KMS-11 (cell line): ENCODE measurements at regions not wholly inside any gene's neighbourhood (a gene's known extent, or its start where the extent isn't known, plus 50 kb on each side); places are given as distances from the start of the nearest gene placed in this dataset.

ENCODE experiments used
- H2AFZ ChIP-seq: fragments of 200-600 bp; sonication (generic); 2 replicates; pipeline ENCODE4 v1.6.1; 2016; ENCODE audit warnings: antibody characterized with exemption, mixed run types, low read depth
- H3K27ac ChIP-seq: fragments of 200-600 bp; sonication (generic); 2 replicates; pipeline ENCODE4 v1.6.1; 2016; ENCODE audit warnings: mild to moderate bottlenecking, mixed run types
- H3K27me3 ChIP-seq: fragments of 200-600 bp; sonication (generic); 2 replicates; pipeline ENCODE4 v1.6.1; 2017; ENCODE audit warnings: mild to moderate bottlenecking, low read depth, mixed run types, moderate library complexity; ENCODE audit not compliant: insufficient read depth
- H3K36me3 ChIP-seq: fragments of 200-600 bp; sonication (generic); 2 replicates; pipeline ENCODE4 v1.6.1; 2017; ENCODE audit warnings: mild to moderate bottlenecking, mixed run types; ENCODE audit not compliant: insufficient read depth
- H3K4me1 ChIP-seq: fragments of 200-600 bp; sonication (generic); 2 replicates; pipeline ENCODE4 v1.6.1; 2016; ENCODE audit warnings: mild to moderate bottlenecking, low read depth, mixed run types; ENCODE audit not compliant: poor library complexity, severe bottlenecking
- H3K4me2 ChIP-seq: fragments of 200-600 bp; sonication (generic); 2 replicates; pipeline ENCODE4 v1.7.0; 2016; ENCODE audit warnings: mild to moderate bottlenecking, mixed run types
- H3K4me3 ChIP-seq: fragments of 200-600 bp; sonication (generic); IDR thresholded peaks from 2 replicates; pipeline ENCODE4 v1.6.1; 2017; ENCODE audit warnings: low read depth, low read length, mixed read lengths; ENCODE audit not compliant: insufficient read depth
- H3K79me2 ChIP-seq: fragments of 200-600 bp; sonication (generic); 2 replicates; pipeline ENCODE4 v1.6.1; 2016; ENCODE audit warnings: low read depth, mixed run types; ENCODE audit not compliant: insufficient read depth
- H3K9ac ChIP-seq: fragments of 200-600 bp; sonication (generic); 2 replicates; pipeline ENCODE4 v1.6.1; 2016; ENCODE audit warnings: mild to moderate bottlenecking, mixed run types
- H4K20me1 ChIP-seq: fragments of 200-600 bp; sonication (generic); 2 replicates; pipeline ENCODE4 v1.6.1; 2016; ENCODE audit warnings: mild to moderate bottlenecking, mixed run types; ENCODE audit not compliant: insufficient read depth
- TF ChIP-seq, protein P1 (sequence below): fragments of 200-600 bp; sonication (generic); conservative IDR thresholded peaks from 2 replicates; pipeline ENCODE4 v1.6.1; 2017; ENCODE audit warnings: low read depth, mild to moderate bottlenecking, antibody characterized with exemption, low read length, moderate library complexity, mixed read lengths

DNA sequence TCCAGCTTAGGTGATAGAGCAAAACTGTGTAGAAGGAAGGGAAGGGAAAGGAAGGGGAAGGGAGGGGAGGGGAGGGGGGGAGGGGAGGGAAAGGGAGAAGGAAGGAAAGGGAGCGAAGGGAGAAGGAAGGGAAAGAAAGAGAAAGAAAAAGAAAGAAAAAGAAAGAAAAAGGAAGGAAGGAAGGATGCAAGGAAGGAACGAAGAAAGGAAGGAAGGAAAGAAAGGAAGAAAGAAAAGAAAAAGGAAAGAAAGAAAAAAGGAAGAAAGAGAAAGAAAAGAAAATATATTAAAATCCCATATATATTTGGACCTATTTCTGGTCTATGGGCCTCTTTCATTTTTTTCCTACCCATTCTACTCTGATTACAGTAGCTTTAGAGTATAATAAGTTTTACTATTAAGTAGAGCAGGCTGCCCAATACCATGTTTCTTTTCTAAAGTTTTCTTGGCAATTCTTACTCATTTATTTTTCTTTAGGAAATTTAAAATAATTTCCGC is 229.1 kb downstream of the AUH start:
- H3K27me3 ChIP-seq: no peaks in the 10 kb centered on the region
- TF ChIP-seq, protein P1, sequence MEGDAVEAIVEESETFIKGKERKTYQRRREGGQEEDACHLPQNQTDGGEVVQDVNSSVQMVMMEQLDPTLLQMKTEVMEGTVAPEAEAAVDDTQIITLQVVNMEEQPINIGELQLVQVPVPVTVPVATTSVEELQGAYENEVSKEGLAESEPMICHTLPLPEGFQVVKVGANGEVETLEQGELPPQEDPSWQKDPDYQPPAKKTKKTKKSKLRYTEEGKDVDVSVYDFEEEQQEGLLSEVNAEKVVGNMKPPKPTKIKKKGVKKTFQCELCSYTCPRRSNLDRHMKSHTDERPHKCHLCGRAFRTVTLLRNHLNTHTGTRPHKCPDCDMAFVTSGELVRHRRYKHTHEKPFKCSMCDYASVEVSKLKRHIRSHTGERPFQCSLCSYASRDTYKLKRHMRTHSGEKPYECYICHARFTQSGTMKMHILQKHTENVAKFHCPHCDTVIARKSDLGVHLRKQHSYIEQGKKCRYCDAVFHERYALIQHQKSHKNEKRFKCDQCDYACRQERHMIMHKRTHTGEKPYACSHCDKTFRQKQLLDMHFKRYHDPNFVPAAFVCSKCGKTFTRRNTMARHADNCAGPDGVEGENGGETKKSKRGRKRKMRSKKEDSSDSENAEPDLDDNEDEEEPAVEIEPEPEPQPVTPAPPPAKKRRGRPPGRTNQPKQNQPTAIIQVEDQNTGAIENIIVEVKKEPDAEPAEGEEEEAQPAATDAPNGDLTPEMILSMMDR: no peak

GRCh38 chr9:91134608-91135007 is 227.1 kb downstream of the AUH start:
- Histone ChIP-seq H3K79me2 (0 out of 2 replicates have a peak, but pooled peaks cover 3% of the 10 kb centered on the region), H2AFZ (no peak overlapping the region), H3K36me3 (no peaks in the 10 kb centered on the region), H3K27ac (no peak overlapping the region), H3K9ac (no peak overlapping the region), H3K4me3 (no peak overlapping the region), H3K4me2 (no peak overlapping the region), H3K27me3 (no peaks in the 10 kb centered on the region), H3K4me1 (peaks cover 24% of the 10 kb centered on the region), H4K20me1 (no peaks in the 10 kb centered on the region)
- TF ChIP-seq, protein P1: no peak

More for the DNA sequence above, 229.1 kb downstream of the AUH start:
- Histone ChIP-seq H3K4me1 (peaks cover 6% of the 10 kb centered on the region), H3K27ac (no peak overlapping the region), H3K36me3 (no peaks in the 10 kb centered on the region), H3K79me2 (0 out of 2 replicates have a peak, but pooled peaks cover 3% of the 10 kb centered on the region), H4K20me1 (no peaks in the 10 kb centered on the region), H2AFZ (no peak overlapping the region), H3K9ac (no peak overlapping the region), H3K4me2 (no peak overlapping the region), H3K4me3 (no peak overlapping the region)

DNA sequence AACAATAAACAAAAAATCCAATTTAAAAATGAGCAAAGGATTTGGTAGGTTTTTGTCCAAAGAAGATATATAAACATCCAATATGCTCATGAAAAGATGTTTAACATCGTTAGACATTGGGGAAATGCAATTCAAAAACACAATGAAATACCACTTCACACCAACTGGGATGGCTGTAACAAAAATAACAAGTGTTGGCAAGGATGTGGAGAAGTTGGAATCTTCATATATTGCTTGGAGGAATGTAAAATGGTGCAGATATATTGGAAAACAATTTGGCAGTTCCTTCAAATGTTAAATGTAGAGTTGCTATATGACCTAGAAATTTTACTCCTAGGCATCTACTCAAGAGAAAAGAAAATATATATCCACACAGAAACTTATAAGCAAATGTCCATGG is 224.3 kb downstream of the AUH start:
- Histone ChIP-seq H4K20me1 (no peaks in the 10 kb centered on the region), H3K36me3 (no peaks in the 10 kb centered on the region), H2AFZ (no peak overlapping the region), H3K27ac (no peak overlapping the region), H3K27me3 (no peaks in the 10 kb centered on the region), H3K4me1 (peaks cover 41% of the 10 kb centered on the region), H3K4me2 (no peak overlapping the region), H3K9ac (no peak overlapping the region), H3K4me3 (no peak overlapping the region), H3K79me2 (no peaks in the 10 kb centered on the region)
- TF ChIP-seq, protein P1: no peak

DNA sequence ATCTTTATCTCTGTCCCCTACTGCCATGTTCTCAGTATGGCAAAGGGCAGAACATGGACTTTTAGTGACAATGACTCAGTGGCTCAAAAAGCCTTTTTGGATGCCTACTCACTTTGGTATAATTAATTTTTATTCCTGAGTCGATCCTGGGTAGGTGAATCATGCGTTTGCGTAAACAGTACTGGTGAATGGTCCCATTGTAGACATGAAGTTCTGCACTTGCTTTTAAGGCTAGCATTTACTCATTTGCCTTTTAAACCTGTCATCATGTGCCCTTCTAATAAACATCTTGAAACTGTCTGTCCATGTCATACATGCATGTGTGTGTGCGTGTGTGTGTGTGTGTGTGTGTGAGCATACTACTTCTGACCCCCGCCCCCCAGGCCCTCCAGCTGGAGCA is 223.0 kb downstream of the AUH start:
- no peak overlapping the region for H3K4me3 ChIP-seq
- no peak overlapping the region for H3K9ac ChIP-seq
- no peaks in the 10 kb centered on the region for H4K20me1 ChIP-seq
- no peak overlapping the region for H3K27ac ChIP-seq
- H3K79me2 ChIP-seq: no peaks in the 10 kb centered on the region
- peaks cover 45% of the 10 kb centered on the region for H3K4me1 ChIP-seq
- H2AFZ ChIP-seq: no peak overlapping the region
- TF ChIP-seq, protein P1: no peak
- H3K27me3 ChIP-seq: no peaks in the 10 kb centered on the region
- no peaks in the 10 kb centered on the region for H3K36me3 ChIP-seq
- no peak overlapping the region; the same call in 1 of the 2 replicates for H3K4me2 ChIP-seq
